Ishikawa (cell line): ENCODE measurements at regions not wholly inside any gene's neighbourhood (a gene's known extent, or its start where the extent isn't known, plus 50 kb on each side); places are given as distances from the start of the nearest gene placed in this dataset.

Source experiments
- CEBPB ChIP-seq: IDR thresholded peaks from 2 replicates; pipeline ENCODE4 v1.6.1; 2012
- CREB1 ChIP-seq: IDR thresholded peaks from 2 replicates; pipeline ENCODE4 v1.6.1; 2012; ENCODE audit warnings: low read depth

GRCh38 chr1:198929961-198930599, 291.2 kb downstream of the PTPRC start:
- TF ChIP-seq CEBPB (no peak), CREB1 (no peak)
